Activated CD4-positive, alpha-beta T cell treated with anti-CD3 and anti-CD28 coated beads, Interleukin-2, amount 10 ng/mL, durations not matched to agents 7 days and 5 days (primary cell): ENCODE measurements at regions not wholly inside any gene's neighbourhood (a gene's known extent, or its start where the extent isn't known, plus 50 kb on each side); places are given as distances from the start of the nearest gene placed in this dataset.
A peak's percentile ranks its signal among the peaks of the same experiment; 100 is the strongest.
"Not testable (repeated sequence)": the region's sequence is repeated elsewhere in the genome, so short reads cannot be mapped to it uniquely, and the experiment has no call there.

ENCODE experiments used
- CTCF ChIA-PET: fragments of 350-600 bp; sonication (Branson Sonifier 250); formaldehyde crosslinking; loops from one replicate; lab custom pipeline; 2021; ENCODE audit warnings: antibody characterized with exemption; lab: Charles Lee
- POLR2A ChIA-PET: fragments of 350-600 bp; sonication (Branson Sonifier 250); formaldehyde crosslinking; loops from one replicate; lab custom pipeline; 2021; ENCODE audit warnings: antibody characterized with exemption; lab: Charles Lee
- DNase-seq: peaks from one replicate; pipeline ENCODE4 v3.0.0-alpha.2; 2020
- H3K27ac Mint-ChIP-seq: one replicate; pipeline ENCODE4 v1.8.0; 2021; ENCODE audit warnings: mild to moderate bottlenecking, moderate library complexity, mixed read lengths
- H3K27me3 Mint-ChIP-seq: one replicate; pipeline ENCODE4 v1.8.0; 2021; ENCODE audit warnings: mixed read lengths
- H3K36me3 Mint-ChIP-seq: one replicate; pipeline ENCODE4 v1.8.0; 2021; ENCODE audit warnings: low read depth, mixed read lengths
- H3K4me1 Mint-ChIP-seq: one replicate; pipeline ENCODE4 v1.8.0; 2021; ENCODE audit warnings: mixed read lengths
- H3K4me3 Mint-ChIP-seq: one replicate; pipeline ENCODE4 v1.8.0; 2021; ENCODE audit warnings: mild to moderate bottlenecking, moderate library complexity, mixed read lengths
- H3K9me3 Mint-ChIP-seq: one replicate; pipeline ENCODE4 v1.8.0; 2021; ENCODE audit warnings: mixed read lengths

DNA sequence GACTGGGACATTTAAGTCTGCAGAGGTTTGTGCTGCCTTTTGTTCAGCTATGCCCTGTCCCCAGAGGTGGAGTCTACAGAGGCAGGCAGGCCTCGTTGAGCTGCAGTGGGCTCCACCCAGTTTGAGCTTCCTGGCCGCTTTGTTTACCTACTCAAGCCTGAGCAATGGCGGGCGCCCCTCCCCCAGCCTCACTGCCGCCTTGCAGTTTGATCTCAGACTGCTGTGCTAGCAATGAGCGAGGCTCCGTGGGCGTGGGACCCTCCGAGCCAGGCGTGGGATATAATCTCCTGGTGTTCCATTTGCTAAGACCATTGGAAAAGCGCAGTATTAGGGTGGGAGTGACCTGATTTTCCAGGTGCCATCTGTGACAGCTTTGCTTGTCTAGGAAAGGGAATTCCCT is 296.7 kb downstream of the KLF13 start:
- H3K36me3 Mint-ChIP-seq, H3K4me3 Mint-ChIP-seq, POLR2A ChIA-PET, H3K9me3 Mint-ChIP-seq, H3K27ac Mint-ChIP-seq, H3K4me1 Mint-ChIP-seq, DNase-seq, H3K27me3 Mint-ChIP-seq: not testable (repeated sequence)
- CTCF ChIA-PET, result interaction anchor here (1.7 kb wide), 1 partner anchor 15 kb away, joined by 4 read pairs; no protein-coding TSS in a partner anchor

DNA sequence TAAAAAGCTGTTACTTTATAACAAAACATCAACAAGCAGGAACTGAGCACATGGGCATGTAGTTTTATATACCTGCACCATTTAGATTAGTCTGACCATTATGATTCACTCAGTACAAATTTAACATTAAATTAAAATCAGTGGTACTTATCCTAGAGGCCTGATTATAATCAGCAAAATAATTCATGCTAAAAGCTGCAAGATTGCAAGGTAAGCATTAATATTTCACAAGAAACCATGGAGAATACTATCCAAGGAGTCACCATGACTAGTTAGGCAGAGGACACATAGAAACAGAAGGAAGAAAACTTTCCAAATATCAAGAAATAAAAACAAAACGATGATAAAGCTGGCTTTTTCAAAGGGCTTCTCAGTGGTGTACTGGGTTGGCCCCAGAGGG is 297.5 kb downstream of the KLF13 start:
- H3K4me3 Mint-ChIP-seq, POLR2A ChIA-PET, DNase-seq, H3K36me3 Mint-ChIP-seq, H3K9me3 Mint-ChIP-seq, H3K27ac Mint-ChIP-seq, H3K4me1 Mint-ChIP-seq, H3K27me3 Mint-ChIP-seq: not testable (repeated sequence)
- CTCF ChIA-PET, result interaction anchor here (1.7 kb wide), 1 partner anchor 16 kb away, joined by 4 read pairs; no protein-coding TSS in a partner anchor

DNA sequence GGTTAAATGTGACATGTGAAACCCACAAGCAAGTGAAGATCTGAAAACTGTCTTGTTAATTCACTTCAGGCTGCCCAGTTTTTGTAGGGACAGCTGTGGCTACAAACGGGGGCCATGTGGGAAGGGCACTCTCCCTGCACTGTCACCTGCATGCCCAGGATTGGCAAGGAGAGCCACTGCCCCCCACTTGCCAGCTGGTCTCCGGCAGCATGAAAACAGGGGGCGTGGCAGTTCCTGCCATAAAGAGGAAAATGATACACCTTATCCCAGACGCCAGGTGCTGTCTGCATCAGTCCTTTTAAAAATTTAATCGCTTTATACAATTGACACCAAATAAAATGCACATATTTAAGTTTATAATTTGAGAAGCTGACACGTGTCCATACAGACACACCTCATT is 309.1 kb downstream of the KLF13 start:
- H3K4me1 Mint-ChIP-seq, H3K27ac Mint-ChIP-seq, DNase-seq, H3K36me3 Mint-ChIP-seq, CTCF ChIA-PET, H3K4me3 Mint-ChIP-seq, H3K9me3 Mint-ChIP-seq, POLR2A ChIA-PET: not testable (repeated sequence)
- H3K27me3 Mint-ChIP-seq, result peaks cover 10% of the 10 kb centered on the region

DNA sequence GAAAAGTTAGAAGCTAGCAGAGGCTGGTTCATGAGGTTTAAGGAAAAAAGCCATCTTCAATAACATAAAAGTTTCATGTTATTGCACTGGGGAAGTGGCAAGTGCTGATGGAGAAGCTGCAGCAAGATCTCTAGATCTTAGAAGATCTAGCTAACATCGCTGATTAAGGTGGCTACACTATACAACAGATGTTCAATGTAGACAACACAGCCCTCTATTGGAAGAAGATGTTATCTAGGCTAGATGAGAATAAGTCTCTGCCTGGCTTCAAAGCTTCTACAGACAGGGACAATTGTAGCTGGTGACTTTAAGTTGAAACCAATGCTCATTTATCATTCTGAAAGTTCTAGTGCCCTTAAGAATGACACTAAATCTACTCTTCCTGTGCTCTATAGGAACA is 310.3 kb downstream of the KLF13 start:
- POLR2A ChIA-PET, DNase-seq, H3K27ac Mint-ChIP-seq, H3K9me3 Mint-ChIP-seq, H3K4me1 Mint-ChIP-seq, CTCF ChIA-PET, H3K36me3 Mint-ChIP-seq: not testable (repeated sequence)
- Mint-ChIP-seq H3K27me3 (peaks cover 16% of the 10 kb centered on the region), H3K4me3 (peak overlapping the region; percentile 14)

DNA sequence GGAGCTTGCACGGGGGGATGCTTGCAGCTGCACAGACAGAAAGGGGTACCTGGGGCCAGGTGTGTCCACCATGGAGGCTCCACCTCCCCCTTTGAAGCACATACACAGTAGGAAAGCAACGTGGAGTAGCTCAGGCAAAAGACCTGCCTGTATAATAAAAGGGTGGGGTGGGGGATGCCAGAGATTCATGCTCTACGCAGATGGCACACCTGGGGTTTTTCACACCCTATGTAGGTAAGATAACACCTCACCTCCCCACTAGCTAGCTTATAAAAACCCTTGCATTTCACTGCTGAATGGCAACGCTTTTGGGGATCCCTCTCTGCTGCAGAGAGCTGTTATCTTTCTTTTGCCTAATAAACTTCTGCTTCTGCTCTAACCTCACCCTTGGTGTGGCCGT is 317.3 kb downstream of the KLF13 start:
- H3K27ac Mint-ChIP-seq, DNase-seq, H3K36me3 Mint-ChIP-seq, H3K9me3 Mint-ChIP-seq, POLR2A ChIA-PET, H3K4me1 Mint-ChIP-seq, CTCF ChIA-PET, H3K4me3 Mint-ChIP-seq: not testable (repeated sequence)
- peaks cover 25% of the 10 kb centered on the region for H3K27me3 Mint-ChIP-seq

DNA sequence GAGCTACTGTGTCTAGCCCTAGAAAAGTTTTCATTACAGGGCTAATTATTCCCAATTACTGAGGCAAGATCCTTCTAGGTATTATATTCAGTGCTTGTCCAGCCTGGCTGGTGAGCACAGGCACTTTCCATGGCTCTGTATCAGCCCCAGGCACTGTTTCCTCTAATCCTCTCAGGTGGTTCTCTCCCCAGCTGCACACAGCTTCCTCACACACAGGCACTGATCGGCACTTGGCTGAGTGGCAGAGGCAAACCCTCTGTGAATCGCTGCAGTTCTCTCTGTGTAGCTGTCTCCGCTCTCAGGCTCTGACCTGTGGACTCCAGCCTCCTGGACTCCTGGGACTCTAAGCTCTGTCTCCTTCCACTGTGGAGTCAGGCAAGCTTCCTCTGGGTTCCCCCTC is 318.1 kb downstream of the KLF13 start:
- CTCF ChIA-PET, result interaction anchor here (0.6 kb wide), 1 partner anchor 481 kb away, joined by 3 read pairs; no protein-coding TSS in a partner anchor
- DNase-seq, H3K4me1 Mint-ChIP-seq, POLR2A ChIA-PET, H3K9me3 Mint-ChIP-seq, H3K27ac Mint-ChIP-seq, H3K36me3 Mint-ChIP-seq, H3K4me3 Mint-ChIP-seq: not testable (repeated sequence)
- H3K27me3 Mint-ChIP-seq, result peaks cover 25% of the 10 kb centered on the region

DNA sequence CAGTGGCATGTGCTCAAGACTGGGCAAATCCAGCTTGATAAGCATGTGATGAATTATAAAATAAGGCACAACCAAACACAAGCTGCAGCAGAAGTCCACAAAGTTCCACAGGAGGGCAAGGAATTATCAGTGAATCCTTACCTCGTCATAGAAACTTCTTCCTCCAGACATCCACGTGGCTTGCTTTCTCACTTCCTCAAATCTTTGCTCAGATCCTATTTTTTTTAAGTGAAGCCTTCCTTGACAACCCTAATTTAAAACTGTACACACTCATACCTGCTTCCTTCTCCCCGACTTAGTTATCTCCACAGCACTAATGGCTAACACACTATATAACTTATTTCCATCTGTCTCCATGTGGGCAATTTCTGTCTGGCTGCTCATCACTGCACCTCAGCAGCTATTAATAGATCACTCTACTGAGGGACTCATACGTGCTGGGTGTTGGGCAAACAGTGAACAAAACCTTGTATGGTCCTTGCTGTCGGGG is 320.7 kb downstream of the KLF13 start:
- H3K9me3 Mint-ChIP-seq, H3K36me3 Mint-ChIP-seq, H3K4me3 Mint-ChIP-seq, POLR2A ChIA-PET, H3K27ac Mint-ChIP-seq, CTCF ChIA-PET, DNase-seq, H3K4me1 Mint-ChIP-seq: not testable (repeated sequence)
- peaks cover 15% of the 10 kb centered on the region for H3K27me3 Mint-ChIP-seq

DNA sequence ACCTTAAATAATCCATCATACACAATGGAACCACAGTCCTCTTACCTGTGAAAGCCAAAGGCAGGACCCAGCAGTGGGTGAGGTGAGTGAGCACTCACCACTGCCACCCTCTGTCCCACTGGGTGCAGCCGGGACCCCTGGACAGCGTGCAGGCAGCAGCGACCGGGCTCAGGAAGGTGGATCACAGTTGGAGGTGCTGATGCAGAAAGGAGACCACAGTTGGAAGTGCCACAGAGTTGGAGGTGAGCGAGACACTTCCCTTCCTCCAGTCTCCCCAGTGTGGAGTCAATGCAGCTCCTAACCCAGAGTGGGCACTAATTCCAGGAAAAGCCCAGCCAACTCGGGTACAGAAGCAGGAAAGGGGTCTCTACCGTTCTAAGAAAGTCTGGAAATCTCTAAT is 323.0 kb downstream of the KLF13 start:
- H3K27me3 Mint-ChIP-seq, H3K27ac Mint-ChIP-seq, H3K4me3 Mint-ChIP-seq, H3K9me3 Mint-ChIP-seq, H3K4me1 Mint-ChIP-seq, DNase-seq, POLR2A ChIA-PET, H3K36me3 Mint-ChIP-seq, CTCF ChIA-PET: not testable (repeated sequence)

DNA sequence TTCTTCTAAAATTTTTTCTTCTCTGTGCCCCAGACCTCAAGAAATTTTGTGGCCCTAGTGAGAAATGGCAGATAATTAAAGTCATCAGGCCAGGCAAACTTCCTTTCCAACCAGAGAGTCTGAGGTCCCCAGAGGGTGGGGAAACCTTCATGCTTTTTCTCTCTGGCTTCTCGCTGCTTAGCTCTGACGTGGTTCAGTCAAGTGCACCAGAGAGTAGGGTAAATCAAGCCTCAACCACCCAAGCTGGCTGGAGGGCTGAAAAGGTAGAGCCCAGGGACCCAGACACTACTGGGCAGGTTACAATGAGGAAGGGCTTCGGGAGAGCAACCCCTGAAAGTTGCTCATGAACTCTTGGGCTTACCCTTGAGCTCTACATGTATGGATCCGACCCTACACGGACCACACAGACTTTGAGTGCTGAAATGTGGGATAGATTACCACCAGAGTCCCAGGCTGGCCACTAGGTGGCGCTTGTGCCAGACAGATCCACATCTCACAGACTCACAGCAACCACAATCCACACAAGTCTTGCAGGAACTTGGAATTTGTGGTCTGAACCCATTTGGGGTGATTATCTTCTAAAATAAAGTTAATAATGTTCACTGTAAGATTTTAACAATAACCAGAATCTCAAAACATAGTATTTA is 323.5 kb downstream of the KLF13 start:
- H3K4me3 Mint-ChIP-seq, H3K4me1 Mint-ChIP-seq, POLR2A ChIA-PET, H3K27ac Mint-ChIP-seq, H3K9me3 Mint-ChIP-seq, DNase-seq, H3K27me3 Mint-ChIP-seq, H3K36me3 Mint-ChIP-seq, CTCF ChIA-PET: not testable (repeated sequence)

DNA sequence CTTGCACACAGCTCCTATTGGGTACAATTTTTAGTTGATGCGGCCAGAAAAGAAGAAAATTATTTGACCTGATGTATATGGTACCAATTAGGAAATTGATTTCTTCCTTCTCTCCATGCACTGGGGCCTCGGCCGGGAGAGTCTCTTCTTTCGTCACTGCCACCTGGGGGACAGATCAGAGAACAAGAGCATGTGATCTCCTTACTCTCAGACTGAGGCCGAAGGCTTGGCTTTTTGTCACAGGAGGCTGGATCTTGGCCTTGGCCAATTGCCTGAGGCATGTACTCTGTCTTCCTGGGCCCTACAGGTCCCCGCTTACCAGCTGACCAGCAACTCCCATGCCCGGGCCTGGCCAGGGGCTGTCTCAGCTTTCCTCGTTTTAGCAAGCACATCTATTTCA is 330.3 kb downstream of the KLF13 start:
- H3K4me3 Mint-ChIP-seq, H3K4me1 Mint-ChIP-seq, DNase-seq, H3K27ac Mint-ChIP-seq, H3K36me3 Mint-ChIP-seq, POLR2A ChIA-PET, H3K27me3 Mint-ChIP-seq, CTCF ChIA-PET, H3K9me3 Mint-ChIP-seq: not testable (repeated sequence)

DNA sequence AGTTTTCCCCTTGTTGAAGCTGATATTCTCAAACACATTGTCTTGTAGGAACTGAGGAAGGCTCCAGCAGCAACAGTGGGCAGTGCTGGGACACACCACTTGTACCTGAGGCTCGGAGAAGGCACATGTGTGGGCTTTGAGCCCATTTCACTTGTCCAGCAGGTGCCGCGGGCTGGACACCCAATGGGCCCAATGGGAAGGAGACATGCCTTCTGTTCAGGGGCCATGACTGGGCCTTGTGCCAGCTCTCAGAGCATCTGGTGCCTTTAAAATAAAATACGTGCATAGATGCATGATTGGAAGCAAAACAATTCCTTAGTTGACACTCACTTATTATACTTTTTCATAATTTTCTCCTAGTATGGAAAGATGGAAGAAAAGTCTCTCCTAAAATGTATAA is 334.2 kb downstream of the KLF13 start:
- no peaks in the 10 kb centered on the region for H3K4me1 Mint-ChIP-seq
- H3K27me3 Mint-ChIP-seq, result peaks cover 15% of the 10 kb centered on the region
- ChIA-PET POLR2A (no interaction called here), CTCF (no interaction called here)
- H3K27ac Mint-ChIP-seq, result no peak overlapping the region
- no peaks in the 10 kb centered on the region for H3K36me3 Mint-ChIP-seq
- H3K9me3 Mint-ChIP-seq, result no peaks in the 10 kb centered on the region
- DNase-seq, result no peak
- H3K4me3 Mint-ChIP-seq, result no peak overlapping the region

DNA sequence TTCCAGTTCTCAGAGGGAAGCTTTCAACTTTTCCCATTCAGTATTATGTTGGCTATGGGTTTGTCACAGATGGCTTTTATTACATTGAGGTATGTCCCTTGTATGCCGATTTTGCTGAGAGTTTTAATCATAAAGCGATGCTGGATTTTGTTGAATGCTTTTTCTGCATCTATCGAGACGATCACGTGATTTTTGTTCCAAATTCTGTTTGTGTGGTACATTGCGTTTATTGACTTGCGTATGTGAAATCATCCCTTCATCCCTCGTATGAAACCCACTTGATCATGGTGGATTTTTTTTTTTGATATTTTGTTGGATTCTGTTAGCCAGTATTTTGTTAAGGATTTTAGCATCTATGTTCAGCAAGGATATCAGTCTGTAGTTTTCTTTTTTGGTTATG is 339.1 kb downstream of the KLF13 start:
- CTCF ChIA-PET, H3K27ac Mint-ChIP-seq, H3K4me1 Mint-ChIP-seq, POLR2A ChIA-PET, H3K9me3 Mint-ChIP-seq, H3K36me3 Mint-ChIP-seq, H3K4me3 Mint-ChIP-seq, DNase-seq: not testable (repeated sequence)
- H3K27me3 Mint-ChIP-seq, result peaks cover 17% of the 10 kb centered on the region

DNA sequence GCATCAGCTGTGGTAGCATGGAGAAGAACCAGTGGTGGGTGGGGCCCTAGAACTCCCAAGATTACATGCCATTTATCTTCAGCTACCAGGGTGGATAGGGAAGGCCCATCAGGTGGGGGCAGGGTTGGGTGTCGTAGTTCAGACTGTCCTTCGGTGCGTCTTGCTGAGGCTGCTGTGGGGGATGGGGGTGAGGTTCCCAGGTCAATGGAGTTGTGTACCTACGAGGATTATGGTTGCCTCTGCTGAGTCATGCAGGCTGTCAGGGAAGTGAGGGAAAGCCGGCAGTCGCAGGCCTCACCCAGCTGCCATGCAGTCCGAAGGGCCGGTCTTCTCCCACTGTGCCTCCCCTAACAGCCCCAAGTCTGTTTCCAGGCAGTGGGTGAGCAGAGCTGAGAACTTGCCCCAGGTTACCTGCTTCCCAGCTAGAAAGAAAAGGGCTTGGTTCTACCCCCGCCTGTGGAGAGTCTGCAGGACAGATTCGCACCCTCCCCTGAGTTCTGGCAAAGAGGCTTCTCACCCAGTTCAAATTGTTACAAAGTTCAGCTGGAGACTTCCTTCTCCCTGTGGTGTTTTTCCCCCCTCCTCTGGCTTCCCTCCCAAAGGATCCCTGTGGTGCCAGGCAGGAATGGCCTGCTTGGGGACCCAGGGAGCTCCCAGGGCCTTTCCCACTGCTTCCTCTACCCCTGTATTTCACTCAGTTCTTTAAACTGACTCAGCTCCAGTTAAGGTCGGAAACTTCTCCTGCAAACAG is 342.7 kb downstream of the KLF13 start:
- H3K9me3 Mint-ChIP-seq, H3K4me1 Mint-ChIP-seq, POLR2A ChIA-PET: not testable (repeated sequence)

More for the DNA sequence above, 342.7 kb downstream of the KLF13 start:
- H3K36me3 Mint-ChIP-seq, H3K27ac Mint-ChIP-seq, DNase-seq, H3K4me3 Mint-ChIP-seq, CTCF ChIA-PET: not testable (repeated sequence)
- peaks cover 11% of the 10 kb centered on the region for H3K27me3 Mint-ChIP-seq
